GM12892 (cell line): ENCODE measurements at regions not wholly inside any gene's neighbourhood (a gene's known extent, or its start where the extent isn't known, plus 50 kb on each side); places are given as distances from the start of the nearest gene placed in this dataset.
"Not testable (repeated sequence)": the region's sequence is repeated elsewhere in the genome, so short reads cannot be mapped to it uniquely, and the experiment has no call there.

Experiments used
- DNase-seq: peaks from one replicate; pipeline ENCODE4 v3.0.0; 2011; ENCODE audit not compliant: insufficient read length
- FAIRE-seq: peaks from 2 replicates; lab custom pipeline; 2011; peaks lifted over from hg19 to GRCh38; lab: Jason Lieb, UNC
- POLR2A ChIP-seq: IDR thresholded peaks from 2 replicates; pipeline ENCODE4 v1.6.1; 2011; ENCODE audit warnings: low read depth, low read length, control low read depth
- POLR2AphosphoS5 ChIP-seq: IDR thresholded peaks from 2 replicates; pipeline ENCODE4 v1.6.1; 2011; ENCODE audit warnings: low read depth, low read length, control low read depth
- TAF1 ChIP-seq: IDR thresholded peaks from 2 replicates; pipeline ENCODE4 v1.6.1; 2011; ENCODE audit warnings: low read depth, mild to moderate bottlenecking, control low read depth, low read length, borderline replicate concordance

DNA sequence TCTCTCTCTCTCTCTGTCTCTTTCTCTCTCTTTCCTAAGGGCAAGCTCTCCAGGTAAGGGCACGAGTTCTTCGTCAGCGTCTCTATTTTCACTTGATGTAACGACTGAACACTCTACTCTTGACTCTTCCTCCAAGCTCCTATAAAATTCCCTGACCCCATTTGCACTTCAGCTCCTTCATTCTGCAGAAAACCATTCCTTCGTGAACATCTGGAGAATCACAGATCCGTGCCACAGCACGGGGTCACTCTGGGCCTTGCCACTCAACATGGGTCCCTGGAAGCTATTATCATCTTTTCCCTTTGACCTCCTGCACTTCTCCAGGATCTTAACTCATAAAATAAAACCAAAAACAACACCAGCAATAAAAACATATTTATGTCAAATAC, 112.0 kb upstream of the LNX1 start:
- FAIRE-seq (no peak), DNase-seq (no peak)
- TF ChIP-seq POLR2AphosphoS5: no peak
- no peak for TF ChIP-seq TAF1
- TF ChIP-seq POLR2A: no peak

GRCh38 chr4:53702334-53703266, 111.3 kb upstream of the LNX1 start:
- TF ChIP-seq POLR2A (no peak; the same call in 1 of the 2 replicates), POLR2AphosphoS5 (peak; percentile 39; the same call in 1 of the 2 replicates)
- FAIRE-seq: peak; percentile 81
- DNase-seq: peak; percentile 23

GRCh38 chr4:53701260-53701659, 110.0 kb upstream of the LNX1 start:
- not testable (repeated sequence) for FAIRE-seq, DNase-seq

DNA sequence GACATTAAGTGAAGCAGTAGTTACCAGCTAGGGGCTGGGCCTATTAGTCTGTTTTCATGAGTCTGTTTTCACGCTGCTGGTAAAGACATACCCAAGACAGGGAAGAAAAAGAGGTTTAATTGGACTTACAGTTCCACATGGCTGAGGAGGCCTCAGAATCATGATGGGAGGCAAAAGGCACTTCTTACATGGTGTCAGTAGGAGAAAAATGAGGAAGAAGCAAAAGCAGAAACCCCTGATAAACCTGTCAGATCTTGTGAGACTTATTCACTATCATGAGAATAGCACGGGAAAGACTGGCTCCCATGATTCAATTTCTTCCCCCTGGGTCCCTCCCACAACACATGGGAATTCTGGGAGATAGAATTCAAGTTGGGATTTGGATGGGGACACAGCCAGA, 108.0 kb upstream of the LNX1 start:
- FAIRE-seq, DNase-seq: not testable (repeated sequence)

DNA sequence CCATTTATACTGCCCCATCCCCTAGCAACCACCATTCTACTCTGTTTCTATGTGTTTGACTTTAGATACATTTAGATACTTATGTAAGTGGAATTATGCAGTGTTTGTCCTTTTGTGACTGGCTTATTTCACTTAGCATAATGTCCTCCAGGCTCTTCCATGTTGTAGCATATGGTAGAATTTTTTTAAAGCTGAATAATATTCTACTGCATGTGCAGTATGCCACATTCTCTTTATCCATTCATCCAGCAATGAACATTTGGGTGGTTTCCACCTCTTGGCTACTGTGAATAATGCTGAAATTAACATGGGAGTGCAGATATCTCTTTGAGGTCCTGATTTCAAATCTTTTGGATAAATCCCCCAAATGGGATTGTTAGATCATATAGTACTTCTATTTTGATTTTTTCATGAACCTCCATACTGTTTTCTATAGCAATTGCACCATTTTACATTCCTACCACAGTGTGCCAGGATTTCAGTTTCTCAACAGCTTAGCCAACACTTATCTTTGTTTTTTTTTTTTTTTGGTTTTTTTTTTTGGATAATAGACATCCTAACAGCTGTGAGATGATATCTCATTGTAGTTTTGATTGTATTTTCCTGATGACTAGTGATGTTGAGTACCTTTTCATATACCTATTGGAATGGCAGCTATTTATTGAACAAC, 105.9 kb upstream of the LNX1 start:
- DNase-seq (no peak), FAIRE-seq (no peak)
- TF ChIP-seq TAF1: no peak

GRCh38 chr4:53695540-53696463, 104.5 kb upstream of the LNX1 start:
- DNase-seq (no peak), FAIRE-seq (peak; percentile 40)

DNA sequence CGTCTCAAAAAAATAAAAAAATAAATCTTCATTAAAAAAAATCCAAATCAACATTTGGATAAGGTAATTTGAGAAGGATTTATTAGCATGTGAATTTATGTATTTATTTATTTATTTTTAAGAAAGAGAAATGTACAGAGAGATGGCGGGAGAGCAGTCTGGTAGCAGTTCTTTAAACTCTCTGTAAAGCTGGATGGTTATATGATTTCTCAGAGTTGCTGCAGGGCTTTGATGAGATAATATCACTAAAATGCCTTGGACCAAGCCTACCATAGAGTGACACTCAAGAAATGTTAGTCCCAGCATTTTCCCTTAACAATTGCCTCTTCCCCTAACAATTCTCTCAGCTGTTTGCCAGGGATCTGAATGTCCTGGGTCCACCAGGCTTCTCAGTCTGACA, 103.4 kb upstream of the LNX1 start:
- no peak for DNase-seq
- TF ChIP-seq TAF1 (no peak), POLR2A (no peak), POLR2AphosphoS5 (no peak)
- no peak for FAIRE-seq

More at GRCh38 chr4:53695540-53696463, 104.5 kb upstream of the LNX1 start:
- TF ChIP-seq POLR2A (no peak), POLR2AphosphoS5 (no peak), TAF1 (no peak)

DNA sequence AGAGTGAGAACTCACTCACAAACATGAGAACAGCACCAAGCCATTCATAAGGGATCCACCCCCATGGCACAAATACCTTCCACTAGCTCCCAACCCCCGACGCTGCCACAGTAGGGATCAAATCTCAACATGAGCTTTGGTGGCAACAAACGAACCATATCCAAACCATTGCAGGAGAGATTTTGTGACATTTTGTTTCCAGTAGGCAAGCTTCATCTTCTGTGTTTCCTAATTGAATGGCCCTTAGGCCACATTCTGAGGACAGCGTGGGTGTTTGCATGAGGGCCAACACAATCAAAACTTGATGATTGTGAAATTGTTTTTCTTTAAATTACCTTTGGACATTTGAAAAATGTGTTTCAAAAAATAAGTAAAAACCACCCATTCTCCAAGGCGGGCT, 102.6 kb upstream of the LNX1 start:
- FAIRE-seq (no peak), DNase-seq (no peak)
- TF ChIP-seq POLR2A (no peak), TAF1 (no peak), POLR2AphosphoS5 (no peak)

- FAIRE-seq (no peak), DNase-seq (no peak)
These were observed 102.1 kb upstream of the LNX1 start for GRCh38 chr4:53693408-53693807.

GRCh38 chr4:53688186-53688790, 97.0 kb upstream of the LNX1 start:
- DNase-seq (no peak), FAIRE-seq (no peak)
- no peak for TF ChIP-seq TAF1

More at GRCh38 chr4:53693408-53693807, 102.1 kb upstream of the LNX1 start:
- TF ChIP-seq POLR2AphosphoS5 (no peak), POLR2A (no peak), TAF1 (no peak)

DNA sequence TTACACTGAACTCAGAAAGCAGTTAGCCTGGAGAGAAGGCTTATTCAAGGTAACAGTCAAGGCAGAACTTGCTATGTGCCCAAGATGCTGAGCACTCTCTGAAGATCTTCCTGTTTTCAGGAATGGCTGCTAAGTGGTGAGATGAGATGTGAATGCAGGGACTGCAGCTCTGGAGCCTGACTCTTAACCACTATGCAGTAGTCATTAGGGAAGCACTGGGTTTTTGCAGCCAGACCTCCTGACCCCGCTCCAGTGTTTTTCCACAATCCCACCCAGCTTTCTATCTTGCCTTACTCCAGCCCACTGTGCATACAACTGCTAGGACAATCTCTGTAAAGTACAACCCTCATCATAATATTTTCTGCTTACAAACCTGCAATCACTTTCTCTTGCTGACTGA, 95.2 kb upstream of the LNX1 start:
- DNase-seq (no peak), FAIRE-seq (no peak)
- no peak for TF ChIP-seq TAF1
- TF ChIP-seq POLR2A: no peak
- TF ChIP-seq POLR2AphosphoS5: no peak
